K562 (cell line): ENCODE measurements at regions not wholly inside any gene's neighbourhood (a gene's known extent, or its start where the extent isn't known, plus 50 kb on each side); places are given as distances from the start of the nearest gene placed in this dataset.

Experiments
- FOXM1 ChIP-seq, 2 experiments: fragments of 450-650 bp in 1 of 2; sonication (generic) in 1 of 2; formaldehyde crosslinking in 1 of 2; IDR thresholded peaks; 2 replicates each; pipeline versions ENCODE4 v1.6.1 to v1.9.0; 2017 to 2022; ENCODE audit warnings: low read depth in 2 of 2, mild to moderate bottlenecking in 2 of 2, missing genetic modification reagents in 1 of 2, moderate library complexity in 1 of 2
- JUNB ChIP-seq: fragments of 450-650 bp; formaldehyde crosslinking; conservative IDR thresholded peaks from 2 replicates; pipeline ENCODE4 v1.4.0; 2020; ENCODE audit warnings: mild to moderate bottlenecking
- JUND ChIP-seq, 2 experiments: IDR thresholded peaks; 2 replicates in 1 of 2; 3 replicates in 1 of 2; pipeline ENCODE4 v1.6.1; 2011; ENCODE audit warnings: borderline replicate concordance in 2 of 2, low read depth in 2 of 2, low read length in 2 of 2, improper control_type of control experiment in 1 of 2, missing biosample characterization in 1 of 2, missing genetic modification characterization in 1 of 2, missing genetic modification reagents in 1 of 2
- POLR2A ChIP-seq: fragments of 450-650 bp; conservative IDR thresholded peaks from 2 replicates; pipeline ENCODE4 v1.6.1; 2016
- POLR2AphosphoS2 ChIP-seq: IDR thresholded peaks from 2 replicates; pipeline ENCODE4 v1.6.1; 2012; ENCODE audit warnings: low read length, improper control_type of control experiment
- RFX5 ChIP-seq: IDR thresholded peaks from 2 replicates; pipeline ENCODE4 v1.6.1; 2011; ENCODE audit warnings: low read depth, mild to moderate bottlenecking, improper control_type of control experiment, low read length
- ZNF232 ChIP-seq: sonication (generic); formaldehyde crosslinking; IDR thresholded peaks from 2 replicates; pipeline ENCODE4 v1.8.0; 2022; ENCODE audit warnings: mild to moderate bottlenecking, missing genetic modification reagents
- TF ChIP-seq, protein P1 (sequence below), 3 experiments: IDR thresholded peaks in 2 of 3; conservative IDR thresholded peaks in 1 of 3; 2 replicates each; pipeline ENCODE4 v1.5.1; 2011 to 2012; ENCODE audit warnings: low read length in 3 of 3, mild to moderate bottlenecking in 3 of 3, control low read depth in 2 of 3, improper control_type of control experiment in 1 of 3, inconsistent platforms in 1 of 3, low read depth in 1 of 3, mixed read lengths in 1 of 3, moderate library complexity in 1 of 3; ENCODE audit not compliant: insufficient read depth in 2 of 3
- TF ChIP-seq, protein P2 (sequence below): sonication (generic); formaldehyde crosslinking; IDR thresholded peaks from 2 replicates; pipeline ENCODE4 v1.9.0; 2022; ENCODE audit warnings: mild to moderate bottlenecking, missing genetic modification reagents

DNA sequence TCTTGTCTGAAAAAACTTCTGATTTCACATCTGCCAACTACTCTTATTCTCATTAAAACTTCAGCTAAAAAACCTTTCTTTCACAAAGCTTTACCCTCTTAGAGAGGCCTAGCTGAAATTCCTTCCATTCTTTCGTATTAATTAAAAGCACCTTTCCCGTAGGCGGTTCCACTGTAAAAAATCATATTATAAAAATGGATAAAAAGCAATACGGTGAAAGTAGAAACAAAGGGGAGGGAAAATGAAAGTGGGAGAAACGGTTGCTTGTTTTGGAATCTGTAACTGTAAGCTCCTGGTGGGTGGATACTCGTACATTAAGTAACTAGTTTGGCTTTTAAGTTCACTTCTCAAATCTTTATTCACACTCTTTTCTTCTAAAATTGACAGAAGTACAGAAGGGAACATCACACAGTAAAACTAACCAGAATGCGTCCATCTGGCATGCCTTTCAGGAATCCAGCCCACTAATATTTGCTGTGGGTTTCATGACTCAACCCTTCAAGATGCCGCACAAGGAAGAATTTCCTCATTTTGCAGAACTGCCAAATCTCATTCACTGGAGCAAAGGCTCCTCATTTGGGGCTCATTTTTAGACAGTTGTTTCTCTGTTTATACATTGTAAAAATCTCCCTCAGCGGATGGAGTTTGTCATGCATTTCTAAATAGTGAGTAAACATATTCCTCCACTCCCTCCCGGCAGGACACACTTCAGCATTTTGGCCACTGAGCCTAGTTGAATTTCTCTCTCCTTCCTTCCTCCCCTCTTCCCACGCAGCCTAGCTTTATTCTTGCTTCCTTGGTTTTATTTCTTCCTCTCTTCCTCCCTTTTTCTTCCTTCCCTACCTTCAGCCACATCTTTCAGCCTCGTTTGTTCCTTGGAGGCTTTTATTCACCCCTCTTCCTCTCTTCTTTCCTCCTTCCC, 419.5 kb upstream of the NAALADL2 start:
- TF ChIP-seq, protein P1, sequence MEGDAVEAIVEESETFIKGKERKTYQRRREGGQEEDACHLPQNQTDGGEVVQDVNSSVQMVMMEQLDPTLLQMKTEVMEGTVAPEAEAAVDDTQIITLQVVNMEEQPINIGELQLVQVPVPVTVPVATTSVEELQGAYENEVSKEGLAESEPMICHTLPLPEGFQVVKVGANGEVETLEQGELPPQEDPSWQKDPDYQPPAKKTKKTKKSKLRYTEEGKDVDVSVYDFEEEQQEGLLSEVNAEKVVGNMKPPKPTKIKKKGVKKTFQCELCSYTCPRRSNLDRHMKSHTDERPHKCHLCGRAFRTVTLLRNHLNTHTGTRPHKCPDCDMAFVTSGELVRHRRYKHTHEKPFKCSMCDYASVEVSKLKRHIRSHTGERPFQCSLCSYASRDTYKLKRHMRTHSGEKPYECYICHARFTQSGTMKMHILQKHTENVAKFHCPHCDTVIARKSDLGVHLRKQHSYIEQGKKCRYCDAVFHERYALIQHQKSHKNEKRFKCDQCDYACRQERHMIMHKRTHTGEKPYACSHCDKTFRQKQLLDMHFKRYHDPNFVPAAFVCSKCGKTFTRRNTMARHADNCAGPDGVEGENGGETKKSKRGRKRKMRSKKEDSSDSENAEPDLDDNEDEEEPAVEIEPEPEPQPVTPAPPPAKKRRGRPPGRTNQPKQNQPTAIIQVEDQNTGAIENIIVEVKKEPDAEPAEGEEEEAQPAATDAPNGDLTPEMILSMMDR (IDR thresholded peaks at IDR 0.05 in 2 of 3, conservative IDR thresholded peaks at IDR 0.05 in 1 of 3; ENCODE audit: insufficient read depth in 2 of 3, low read depth in 1 of 3, low read length in 3 of 3): no peak
- TF ChIP-seq ZNF232 (no peak), POLR2AphosphoS2 (no peak), FOXM1 (IDR thresholded peaks at IDR 0.05; ENCODE audit: low read depth) (no peak), FOXM1 (CRISPR knock-in tag; IDR thresholded peaks at IDR 0.05; ENCODE audit: low read depth) (no peak), JUNB (CRISPR knock-in tag) (no peak), POLR2A (no peak), RFX5 (no peak), JUND (IDR thresholded peaks at IDR 0.05; ENCODE audit: borderline replicate concordance, low read depth, low read length) (no peak), JUND (tag; IDR thresholded peaks at IDR 0.05; ENCODE audit: borderline replicate concordance, low read depth, low read length) (no peak)
- TF ChIP-seq, protein P2, sequence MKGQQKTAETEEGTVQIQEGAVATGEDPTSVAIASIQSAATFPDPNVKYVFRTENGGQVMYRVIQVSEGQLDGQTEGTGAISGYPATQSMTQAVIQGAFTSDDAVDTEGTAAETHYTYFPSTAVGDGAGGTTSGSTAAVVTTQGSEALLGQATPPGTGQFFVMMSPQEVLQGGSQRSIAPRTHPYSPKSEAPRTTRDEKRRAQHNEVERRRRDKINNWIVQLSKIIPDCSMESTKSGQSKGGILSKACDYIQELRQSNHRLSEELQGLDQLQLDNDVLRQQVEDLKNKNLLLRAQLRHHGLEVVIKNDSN: no peak
